HG02884 (cell line): ENCODE measurements at regions not wholly inside any gene's neighbourhood (a gene's known extent, or its start where the extent isn't known, plus 50 kb on each side); places are given as distances from the start of the nearest gene placed in this dataset.
A peak's percentile ranks its signal among the peaks of the same experiment; 100 is the strongest.
"Not testable (repeated sequence)": the region's sequence is repeated elsewhere in the genome, so short reads cannot be mapped to it uniquely, and the experiment has no call there.

Experiments
- ATAC-seq: cut with Tn5 transposase; IDR thresholded peaks from one replicate; pipeline ENCODE4 v1.9.1; 2021; ENCODE audit warnings: mild to moderate bottlenecking, moderate library complexity; ENCODE audit not compliant: unreplicated experiment

GRCh38 chr18:35822413-35822812 is 150.1 kb upstream of the RMP24 start:
- no peak for ATAC-seq

- no peak for ATAC-seq
Observed at GRCh38 chr18:35826477-35826876, 146.0 kb upstream of the RMP24 start.

DNA sequence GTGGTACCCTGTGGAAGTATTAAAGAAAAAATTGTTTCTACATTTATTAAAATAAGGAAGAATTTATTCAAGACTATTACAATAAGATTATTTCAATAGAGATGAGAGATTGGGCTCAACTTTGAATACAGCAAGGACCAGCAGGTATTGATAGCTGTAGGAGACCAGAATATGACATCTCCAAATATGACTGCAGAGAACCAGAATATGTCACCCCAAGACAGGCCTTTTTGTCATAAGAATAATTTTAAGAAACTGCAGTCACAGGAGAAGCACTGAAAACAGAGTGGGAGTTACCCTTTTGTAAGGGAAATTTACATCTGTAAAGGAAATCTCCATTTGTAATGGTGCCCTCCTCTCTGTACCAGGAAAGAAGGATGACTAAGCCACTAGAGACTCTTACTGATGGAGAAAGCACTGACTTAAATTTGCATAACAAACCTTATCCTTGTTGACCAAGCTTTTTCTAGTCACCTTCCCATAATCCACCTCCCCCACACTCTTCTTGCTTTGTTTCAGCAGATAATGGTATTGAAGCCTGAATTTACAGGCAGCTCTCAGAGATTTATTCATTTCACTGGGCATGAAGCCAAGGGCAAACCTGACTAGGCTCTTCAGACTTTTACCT is 145.1 kb upstream of the RMP24 start:
- peak; percentile 66 for ATAC-seq

GRCh38 chr18:35827903-35828275 is 144.6 kb upstream of the RMP24 start:
- peak; percentile 20 for ATAC-seq

DNA sequence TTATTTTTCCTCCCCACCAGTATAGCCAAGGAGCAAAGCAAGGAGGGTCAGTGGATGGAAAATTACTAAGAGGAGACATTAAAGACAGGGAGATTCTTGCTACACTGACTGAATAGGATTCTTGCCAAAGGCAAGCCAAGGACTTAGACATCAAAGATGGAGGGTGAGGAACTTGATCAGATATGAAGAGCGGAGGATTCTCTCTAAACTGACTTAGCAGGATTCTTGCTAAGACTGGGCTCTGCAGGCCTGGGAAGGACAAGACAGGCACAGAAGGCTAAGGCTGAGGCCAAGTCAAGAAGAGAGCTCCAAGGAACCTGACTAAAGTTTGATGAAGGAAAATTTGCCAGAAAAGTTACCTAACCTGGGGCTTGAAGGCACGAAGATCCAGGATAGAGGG is 143.9 kb upstream of the RMP24 start:
- no peak for ATAC-seq

- ATAC-seq: no peak
Observed at GRCh38 chr18:35835366-35835765, 137.1 kb upstream of the RMP24 start.

- ATAC-seq: peak; percentile 99
Observed at GRCh38 chr18:35835833-35836232, 136.6 kb upstream of the RMP24 start.

GRCh38 chr18:35836932-35837331 is 135.5 kb upstream of the RMP24 start:
- no peak for ATAC-seq

DNA sequence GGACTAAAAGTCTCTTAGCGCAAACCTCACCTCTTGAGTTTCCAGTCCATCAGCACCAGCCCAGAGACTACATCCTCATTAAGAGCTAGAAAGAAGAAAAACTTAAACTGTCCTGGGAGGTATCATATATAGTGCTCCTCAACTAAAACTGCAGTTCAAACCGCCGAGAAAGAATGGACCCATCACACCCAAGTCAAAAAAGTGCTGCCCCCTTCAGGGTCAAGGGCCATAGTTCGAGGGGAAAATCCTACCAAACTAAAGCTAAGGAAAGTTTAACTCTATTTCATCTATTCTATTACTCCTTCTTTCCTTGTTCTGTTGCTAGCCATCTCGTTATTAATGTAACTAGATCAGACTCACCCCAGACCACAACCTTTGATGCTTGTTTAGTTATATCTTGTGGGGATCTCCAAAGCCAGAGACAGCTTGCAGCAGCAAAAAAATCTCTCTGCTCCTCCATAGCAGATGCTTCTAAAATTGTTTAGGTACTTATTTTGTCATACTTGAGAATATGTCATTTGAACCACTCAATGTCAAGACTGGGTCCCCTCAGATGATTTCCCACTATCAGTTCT is 134.5 kb upstream of the RMP24 start:
- no peak for ATAC-seq

- ATAC-seq: no peak
Observed at GRCh38 chr18:35841283-35841682, 131.2 kb upstream of the RMP24 start.

- no peak for ATAC-seq
Observed at GRCh38 chr18:35842536-35842935, 129.9 kb upstream of the RMP24 start.

- ATAC-seq: not testable (repeated sequence)
Observed at GRCh38 chr18:35848321-35848720, 124.2 kb upstream of the RMP24 start.

DNA sequence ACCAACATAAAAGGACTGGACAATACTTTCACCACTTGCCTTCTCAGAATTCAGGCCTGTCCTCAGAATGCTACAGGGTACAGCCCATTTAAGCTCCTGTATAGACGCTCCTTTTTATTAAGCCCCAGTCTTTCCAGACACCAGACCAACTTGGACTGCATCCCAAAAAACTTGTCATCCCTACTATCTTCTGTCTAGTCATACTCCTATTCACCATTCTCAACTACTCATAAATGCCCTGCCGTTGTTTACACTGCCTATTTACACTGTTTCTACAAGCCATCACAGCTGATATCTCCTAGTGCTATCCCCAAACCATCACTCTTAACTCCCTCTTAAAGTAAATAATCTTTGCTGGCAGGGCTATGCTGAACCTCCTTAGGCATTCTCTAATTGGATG is 123.2 kb upstream of the RMP24 start:
- ATAC-seq: not testable (repeated sequence)

GRCh38 chr18:35851286-35851970 is 121.1 kb upstream of the RMP24 start:
- ATAC-seq: no peak

DNA sequence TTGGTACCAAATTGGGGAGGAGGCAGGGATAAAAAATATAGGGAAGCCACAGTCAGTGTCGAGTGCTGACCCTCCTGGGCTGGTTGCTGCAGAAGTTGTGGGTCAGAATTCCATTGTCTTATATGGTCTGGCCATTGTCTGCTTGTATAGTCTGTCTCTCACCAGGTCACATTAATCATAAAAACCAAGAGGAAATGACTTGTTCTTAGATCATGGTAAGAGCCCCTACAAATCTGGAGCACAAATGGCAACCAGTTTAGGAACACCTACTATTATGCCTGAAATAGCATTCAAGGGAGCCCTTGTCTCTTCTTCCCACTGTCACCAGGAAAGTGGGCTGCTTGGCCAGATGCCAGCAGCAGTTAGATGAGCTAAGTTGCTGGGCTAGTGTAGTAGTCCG is 119.7 kb upstream of the RMP24 start:
- no peak for ATAC-seq

GRCh38 chr18:35854095-35854494 is 118.4 kb upstream of the RMP24 start:
- no peak for ATAC-seq

DNA sequence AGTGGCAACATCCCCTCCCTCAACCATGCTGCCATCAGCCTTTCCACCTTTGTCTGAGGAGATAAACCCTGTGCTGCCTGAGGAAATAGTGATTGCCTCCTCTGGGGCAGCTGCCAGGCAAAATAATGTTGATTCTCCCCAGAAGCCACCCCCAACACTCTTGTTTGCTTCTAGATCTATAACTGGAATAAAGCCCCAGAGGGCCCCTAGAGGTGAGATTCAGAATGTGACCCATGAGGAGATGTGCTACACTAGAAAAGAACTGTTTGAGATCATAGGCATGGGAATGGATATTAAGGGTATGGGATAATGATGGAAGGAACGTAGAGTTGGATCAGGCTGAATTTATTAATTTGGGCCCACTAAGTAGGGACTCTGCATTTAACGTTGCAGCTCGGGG is 116.3 kb upstream of the RMP24 start:
- no peak for ATAC-seq

DNA sequence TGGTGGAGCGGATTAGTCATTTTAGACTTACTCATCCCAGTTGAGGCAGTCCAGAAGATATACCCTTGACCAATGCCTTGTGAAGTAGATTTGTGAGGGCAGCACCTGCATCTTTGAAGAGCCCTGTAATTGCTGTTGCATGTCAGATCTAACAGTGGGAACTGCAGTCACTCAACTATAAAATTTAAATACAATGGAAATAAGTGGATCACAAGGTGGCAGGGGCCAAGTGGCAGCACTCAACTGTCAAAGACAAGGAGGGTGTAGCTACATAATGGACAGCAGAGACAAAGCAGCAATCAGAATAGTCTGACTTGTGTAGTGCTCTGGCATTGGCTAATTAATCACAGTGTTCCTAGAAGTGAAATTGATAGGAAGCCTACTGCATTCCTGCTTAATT is 115.8 kb upstream of the RMP24 start:
- ATAC-seq: not testable (repeated sequence)

GRCh38 chr18:35857581-35857980 is 114.9 kb upstream of the RMP24 start:
- ATAC-seq: not testable (repeated sequence)

- no peak for ATAC-seq
Observed at GRCh38 chr18:35861367-35862118, 110.9 kb upstream of the RMP24 start.

- no peak for ATAC-seq
Observed at GRCh38 chr18:35862119-35862640, 110.3 kb upstream of the RMP24 start.
